Nephron (organoid): ENCODE measurements at regions not wholly inside any gene's neighbourhood (a gene's known extent, or its start where the extent isn't known, plus 50 kb on each side); places are given as distances from the start of the nearest gene placed in this dataset.

Experiments used
- H3K27ac Mint-ChIP-seq, 3 experiments: 2 replicates each; pipeline ENCODE4 v1.8.0; 2020; ENCODE audit warnings: mixed read lengths in 3 of 3, mild to moderate bottlenecking in 2 of 3, moderate library complexity in 1 of 3
- H3K27me3 Mint-ChIP-seq: 2 replicates; pipeline ENCODE4 v1.8.0; 2021; ENCODE audit warnings: low read depth, mild to moderate bottlenecking, moderate library complexity, mixed read lengths
- H3K36me3 Mint-ChIP-seq: 2 replicates; pipeline ENCODE4 v1.8.0; 2020; ENCODE audit warnings: low read depth, mixed read lengths
- H3K4me1 Mint-ChIP-seq: 2 replicates; pipeline ENCODE4 v1.8.0; 2020; ENCODE audit warnings: mixed read lengths
- H3K4me3 Mint-ChIP-seq, 3 experiments: 2 replicates each; pipeline ENCODE4 v1.8.0; 2020; ENCODE audit warnings: mild to moderate bottlenecking in 3 of 3, mixed read lengths in 3 of 3, moderate library complexity in 2 of 3
- H3K9me3 Mint-ChIP-seq: 2 replicates; pipeline ENCODE4 v1.8.0; 2020; ENCODE audit warnings: mixed read lengths
- TF ChIP-seq, protein P1 (sequence below), 3 experiments: fragments of 200-600 bp; sonication (generic); IDR thresholded peaks; one replicate each; pipeline ENCODE4 v1.5.0; 2021; ENCODE audit warnings: antibody characterized with exemption in 3 of 3; ENCODE audit not compliant: unreplicated experiment in 3 of 3

DNA sequence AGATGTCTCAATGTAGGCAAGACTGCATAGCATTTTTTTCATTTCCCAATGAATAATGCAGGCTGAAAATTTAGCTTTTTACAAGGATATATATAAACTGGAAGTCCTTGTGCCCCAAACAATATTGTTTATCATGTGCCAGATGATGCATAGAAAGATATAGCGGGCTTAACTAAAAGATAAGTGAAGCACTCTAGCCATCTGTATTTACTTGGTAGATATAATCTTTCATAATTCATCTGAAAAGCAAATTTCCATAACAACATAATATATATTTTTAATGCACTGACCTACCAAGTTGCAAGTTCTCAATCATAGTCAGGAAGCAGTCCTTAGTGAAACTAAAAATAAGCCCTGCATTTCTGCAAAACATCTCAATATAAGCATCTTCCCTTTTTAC is 653.3 kb downstream of the NLGN4X start:
- no peaks in the 10 kb centered on the region for H3K9me3 Mint-ChIP-seq
- no peak overlapping the region for H3K27ac Mint-ChIP-seq
- H3K4me3 Mint-ChIP-seq, result no peak overlapping the region
- TF ChIP-seq, protein P1, sequence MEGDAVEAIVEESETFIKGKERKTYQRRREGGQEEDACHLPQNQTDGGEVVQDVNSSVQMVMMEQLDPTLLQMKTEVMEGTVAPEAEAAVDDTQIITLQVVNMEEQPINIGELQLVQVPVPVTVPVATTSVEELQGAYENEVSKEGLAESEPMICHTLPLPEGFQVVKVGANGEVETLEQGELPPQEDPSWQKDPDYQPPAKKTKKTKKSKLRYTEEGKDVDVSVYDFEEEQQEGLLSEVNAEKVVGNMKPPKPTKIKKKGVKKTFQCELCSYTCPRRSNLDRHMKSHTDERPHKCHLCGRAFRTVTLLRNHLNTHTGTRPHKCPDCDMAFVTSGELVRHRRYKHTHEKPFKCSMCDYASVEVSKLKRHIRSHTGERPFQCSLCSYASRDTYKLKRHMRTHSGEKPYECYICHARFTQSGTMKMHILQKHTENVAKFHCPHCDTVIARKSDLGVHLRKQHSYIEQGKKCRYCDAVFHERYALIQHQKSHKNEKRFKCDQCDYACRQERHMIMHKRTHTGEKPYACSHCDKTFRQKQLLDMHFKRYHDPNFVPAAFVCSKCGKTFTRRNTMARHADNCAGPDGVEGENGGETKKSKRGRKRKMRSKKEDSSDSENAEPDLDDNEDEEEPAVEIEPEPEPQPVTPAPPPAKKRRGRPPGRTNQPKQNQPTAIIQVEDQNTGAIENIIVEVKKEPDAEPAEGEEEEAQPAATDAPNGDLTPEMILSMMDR (IDR thresholded peaks at IDR 0.05; ENCODE audit: unreplicated experiment in 3 of 3), result no peak
- H3K36me3 Mint-ChIP-seq, result no peaks in the 10 kb centered on the region
- H3K27me3 Mint-ChIP-seq, result no peaks in the 10 kb centered on the region
- no peaks in the 10 kb centered on the region for H3K4me1 Mint-ChIP-seq

DNA sequence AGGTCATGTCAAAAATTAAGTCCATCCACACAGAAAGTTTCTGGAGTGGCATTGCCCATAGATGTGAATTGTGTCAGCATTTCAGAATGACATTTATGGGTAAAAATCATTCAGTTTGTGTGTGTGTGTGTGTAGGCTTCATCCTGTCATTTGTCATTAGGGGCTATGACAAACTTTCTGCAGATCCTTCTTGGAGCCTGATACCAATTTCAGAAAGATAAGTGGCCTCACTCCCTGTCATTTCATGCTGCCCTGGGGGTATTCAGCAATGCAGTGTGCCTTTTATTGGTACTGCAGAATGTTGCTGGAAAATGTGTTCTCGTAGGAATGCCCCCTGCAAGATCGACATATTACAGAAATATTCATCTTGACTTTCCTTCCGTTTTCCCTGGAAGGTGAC is 659.7 kb downstream of the NLGN4X start:
- TF ChIP-seq, protein P1 (IDR thresholded peaks at IDR 0.05; ENCODE audit: unreplicated experiment in 3 of 3), result no peak
- Mint-ChIP-seq H3K9me3 (no peaks in the 10 kb centered on the region), H3K36me3 (no peaks in the 10 kb centered on the region), H3K4me1 (no peaks in the 10 kb centered on the region), H3K4me3 (no peak overlapping the region), H3K27me3 (no peaks in the 10 kb centered on the region), H3K27ac (no peak overlapping the region)

DNA sequence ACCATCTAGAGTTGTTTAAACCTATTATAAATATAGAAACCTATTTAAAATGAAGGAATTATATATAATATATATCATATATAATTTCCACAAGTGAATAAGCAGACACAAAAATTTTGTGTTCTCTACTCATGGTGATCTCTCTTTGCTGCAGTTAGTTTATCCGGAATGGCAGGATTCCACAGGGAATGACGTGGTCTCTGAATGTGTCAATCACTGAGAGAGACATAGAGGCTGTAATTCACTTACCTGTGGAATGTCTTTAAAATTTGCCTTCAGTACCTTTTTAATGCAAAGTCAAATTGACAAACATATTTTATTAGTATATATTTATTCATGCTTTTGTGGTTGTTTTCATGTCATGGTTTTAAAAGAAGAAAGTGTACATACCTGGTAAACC is 669.3 kb downstream of the NLGN4X start:
- H3K27ac Mint-ChIP-seq, result no peak overlapping the region

DNA sequence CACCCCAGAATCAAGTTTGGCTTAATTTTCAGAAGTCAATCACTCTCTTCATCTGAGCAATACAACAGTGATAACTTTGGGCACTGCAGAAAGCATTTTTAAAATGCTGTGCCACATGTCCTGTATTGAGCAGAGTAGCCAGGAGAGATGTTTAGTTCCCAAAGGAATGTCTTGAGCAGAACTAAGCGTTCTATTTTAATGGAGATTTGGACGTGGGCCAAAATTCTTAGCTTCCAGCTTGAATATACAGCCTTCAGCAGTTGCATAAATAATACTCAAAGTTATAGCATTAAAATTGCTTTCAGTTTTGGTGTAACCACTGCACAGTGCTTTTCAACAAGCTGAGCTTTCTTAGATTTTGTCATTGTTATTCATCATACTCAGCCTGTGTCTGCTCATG is 679.2 kb downstream of the NLGN4X start:
- Mint-ChIP-seq H3K36me3 (peaks cover 4% of the 10 kb centered on the region), H3K4me3 (no peak overlapping the region), H3K27me3 (no peaks in the 10 kb centered on the region), H3K9me3 (peaks cover 17% of the 10 kb centered on the region), H3K4me1 (peaks cover 4% of the 10 kb centered on the region), H3K27ac (no peak overlapping the region)
- TF ChIP-seq, protein P1 (IDR thresholded peaks at IDR 0.05; ENCODE audit: unreplicated experiment in 3 of 3), result no peak

More for the DNA sequence above, 669.3 kb downstream of the NLGN4X start:
- H3K27me3 Mint-ChIP-seq, result no peaks in the 10 kb centered on the region
- no peaks in the 10 kb centered on the region for H3K4me1 Mint-ChIP-seq
- H3K4me3 Mint-ChIP-seq, result no peak overlapping the region
- peaks cover 6% of the 10 kb centered on the region for H3K36me3 Mint-ChIP-seq
- peaks cover 22% of the 10 kb centered on the region for H3K9me3 Mint-ChIP-seq
- TF ChIP-seq, protein P1 (IDR thresholded peaks at IDR 0.05; ENCODE audit: unreplicated experiment in 3 of 3), result no peak

DNA sequence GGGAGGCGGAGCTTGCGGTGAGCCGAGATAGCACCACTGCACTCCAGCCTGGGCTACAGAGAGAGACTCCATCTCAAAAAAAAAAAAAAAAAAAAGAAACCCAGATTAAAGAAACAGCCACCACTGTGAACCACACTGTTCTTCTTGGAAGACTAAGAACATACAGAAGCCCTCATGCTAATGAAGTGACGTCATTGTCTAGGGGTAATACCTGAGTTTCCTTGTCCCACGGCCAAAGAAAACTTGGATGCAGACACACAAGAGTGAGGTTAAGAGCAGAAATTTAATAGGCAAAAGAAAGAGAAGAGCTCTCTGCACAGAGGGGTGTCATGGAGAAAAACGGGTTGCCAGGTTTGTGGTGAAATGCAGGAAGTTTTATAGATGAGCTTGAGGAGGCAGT is 691.6 kb downstream of the NLGN4X start:
- Mint-ChIP-seq H3K9me3 (no peaks in the 10 kb centered on the region), H3K36me3 (no peaks in the 10 kb centered on the region), H3K4me1 (no peaks in the 10 kb centered on the region), H3K4me3 (no peak overlapping the region), H3K27me3 (peaks cover 3% of the 10 kb centered on the region), H3K27ac (no peak overlapping the region)
- TF ChIP-seq, protein P1 (IDR thresholded peaks at IDR 0.05; ENCODE audit: unreplicated experiment in 3 of 3), result no peak

DNA sequence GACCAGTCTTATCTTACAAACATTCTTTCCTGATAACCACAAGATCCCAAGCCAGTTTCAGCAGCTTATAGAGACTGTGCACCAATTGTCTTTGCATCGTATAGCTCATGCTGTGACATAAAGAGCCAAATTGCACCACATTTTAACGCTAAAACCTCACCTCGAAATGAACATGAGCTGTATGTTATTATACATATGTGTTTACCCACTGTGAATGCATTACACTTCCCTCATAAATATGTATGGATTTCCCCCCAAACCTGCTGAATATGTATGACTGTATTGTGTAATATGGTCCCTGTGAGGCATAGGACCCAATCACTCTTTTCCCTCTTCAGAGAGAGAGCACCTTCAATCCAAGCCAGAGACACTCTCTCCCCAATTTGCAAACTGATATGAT is 692.4 kb downstream of the NLGN4X start:
- Mint-ChIP-seq H3K4me1 (no peaks in the 10 kb centered on the region), H3K9me3 (no peaks in the 10 kb centered on the region), H3K27me3 (peaks cover 3% of the 10 kb centered on the region), H3K27ac (no peak overlapping the region), H3K4me3 (no peak overlapping the region), H3K36me3 (no peaks in the 10 kb centered on the region)
- TF ChIP-seq, protein P1 (IDR thresholded peaks at IDR 0.05; ENCODE audit: unreplicated experiment in 3 of 3), result no peak
